T-cell (primary cell): ENCODE measurements at regions not wholly inside any gene's neighbourhood (a gene's known extent, or its start where the extent isn't known, plus 50 kb on each side); places are given as distances from the start of the nearest gene placed in this dataset.
"Not testable (repeated sequence)": the region's sequence is repeated elsewhere in the genome, so short reads cannot be mapped to it uniquely, and the experiment has no call there.

Experiments used
- ATAC-seq, 4 experiments: fragments of 200-7000 bp in 3 of 4; fragments of 150-1000 bp in 1 of 4; cut with Tn5 transposase; replicated peaks in 1 of 4; 1 replicate in 3 of 4; 2 replicates in 1 of 4; pipeline ENCODE4 v1.10.0; 2021; ENCODE audit warnings: moderate library complexity in 3 of 4, mild to moderate bottlenecking in 2 of 4, moderate number of reproducible peaks in 1 of 4
- CTCF ChIA-PET, 2 donors: fragments of 300-600 bp; sonication (Branson Sonifier 250); formaldehyde crosslinking; loops; one replicate each; lab custom pipeline; 2022; ENCODE audit warnings: antibody characterized with exemption in 2 of 2; lab: Charles Lee
- POLR2A ChIA-PET, 2 donors: fragments of 300-600 bp; sonication (Branson Sonifier 250); formaldehyde crosslinking; loops; one replicate each; lab custom pipeline; 2022; ENCODE audit warnings: antibody characterized with exemption in 2 of 2; lab: Charles Lee
- DNase-seq, 35 experiments: peaks; one replicate each; pipeline versions ENCODE4 v3.0.0 to v3.0.0-alpha.2; 2013 to 2023
- H3K27ac ChIP-seq: one replicate; pipeline ENCODE4 v1.5.1; 2013; ENCODE audit warnings: low read length
- H3K27me3 ChIP-seq, 2 experiments: replicated peaks in 1 of 2; 1 replicate in 1 of 2; 2 replicates in 1 of 2; pipeline versions ENCODE4 v1.6.1 to v1.7.0; 2013; ENCODE audit warnings: low read length in 1 of 2, mixed read lengths in 1 of 2; ENCODE audit not compliant: control insufficient read depth in 2 of 2, insufficient read depth in 2 of 2; ENCODE audit errors: extremely low read depth in 1 of 2
- H3K36me3 ChIP-seq, 2 donors: 1 replicate in 1 of 2; 2 replicates in 1 of 2; pipeline versions ENCODE4 v1.6.1 to v1.7.0; 2013; ENCODE audit warnings: low read length in 1 of 2; ENCODE audit not compliant: control insufficient read depth in 2 of 2, insufficient read depth in 1 of 2; ENCODE audit errors: extremely low read depth in 1 of 2
- H3K4me1 ChIP-seq, 2 experiments: 1 replicate in 1 of 2; 2 replicates in 1 of 2; pipeline versions ENCODE4 v1.6.1 to v1.7.0; 2013; ENCODE audit warnings: low read length in 2 of 2, mixed read lengths in 1 of 2; ENCODE audit not compliant: insufficient read depth in 2 of 2, control insufficient read depth in 1 of 2; ENCODE audit errors: extremely low read depth in 1 of 2
- H3K4me3 ChIP-seq, 2 donors: 1 replicate in 1 of 2; 2 replicates in 1 of 2; pipeline versions ENCODE4 v1.5.1 to v1.7.0; 2013; ENCODE audit warnings: mild to moderate bottlenecking in 2 of 2, low read length in 1 of 2, moderate library complexity in 1 of 2; ENCODE audit not compliant: control insufficient read depth in 1 of 2; ENCODE audit errors: extremely low read depth in 1 of 2
- H3K9me3 ChIP-seq: 2 replicates; pipeline ENCODE4 v1.7.0; 2013
- H3K27ac Mint-ChIP-seq, 2 donors: one replicate each; pipeline ENCODE4 v1.8.0; 2020 to 2021; ENCODE audit warnings: mild to moderate bottlenecking in 2 of 2, mixed read lengths in 2 of 2
- H3K27me3 Mint-ChIP-seq, 2 donors: one replicate each; pipeline ENCODE4 v1.8.0; 2021 to 2022; ENCODE audit warnings: mixed read lengths in 2 of 2
- H3K36me3 Mint-ChIP-seq: one replicate; pipeline ENCODE4 v1.8.0; 2021; ENCODE audit warnings: mixed read lengths
- H3K4me1 Mint-ChIP-seq, 3 donors: one replicate each; pipeline ENCODE4 v1.8.0; 2020 to 2022; ENCODE audit warnings: mixed read lengths in 3 of 3, mild to moderate bottlenecking in 1 of 3
- H3K4me3 Mint-ChIP-seq, 3 donors: one replicate each; pipeline ENCODE4 v1.8.0; 2020 to 2022; ENCODE audit warnings: mild to moderate bottlenecking in 3 of 3, mixed read lengths in 3 of 3, moderate library complexity in 3 of 3
- H3K9me3 Mint-ChIP-seq, 3 donors: one replicate each; pipeline ENCODE4 v1.8.0; 2020 to 2022; ENCODE audit warnings: mixed read lengths in 3 of 3
- WGBS: methylation state at CpG from one replicate; pipeline ENCODE4 v1.1.5; 2013; ENCODE audit warnings: missing lambda C conversion rate; ENCODE audit not compliant: insufficient coverage; 5-methylcytosine and 5-hydroxymethylcytosine counted together

GRCh38 chr4:118410138-118410537, 57.3 kb upstream of the PRSS12 start:
- Histone ChIP-seq H3K4me3 (no peak overlapping the region), H3K27ac (no peak overlapping the region), H3K27me3 (no peaks in the 10 kb centered on the region), H3K4me1 (no peaks in the 10 kb centered on the region), H3K9me3 (no peaks in the 10 kb centered on the region), H3K36me3 (no peaks in the 10 kb centered on the region)
- CTCF ChIA-PET, result no interaction called here
- H3K4me1 Mint-ChIP-seq, result no peaks in the 10 kb centered on the region
- H3K36me3 Mint-ChIP-seq, result no peaks in the 10 kb centered on the region
- H3K9me3 Mint-ChIP-seq, result peaks cover 0 to 5% (median 3%) of the 10 kb centered on the region in 3 donors
- no peak for DNase-seq
- 79% methylated on average over 2 of the region's 3 CpGs for WGBS
- H3K4me3 Mint-ChIP-seq, result no peak overlapping the region
- ATAC-seq, result no peak
- POLR2A ChIA-PET, result interaction anchor here in 1 of 2 donors (0.6 kb wide), 1 partner anchor 159 kb away, joined by 3 read pairs; no protein-coding TSS in a partner anchor
- H3K27ac Mint-ChIP-seq, result no peak overlapping the region
- H3K27me3 Mint-ChIP-seq, result peaks cover 2 to 6% of the 10 kb centered on the region in 2 donors

- no peak overlapping the region for H3K4me3 Mint-ChIP-seq
- POLR2A ChIA-PET, result no interaction called here
- CTCF ChIA-PET, result no interaction called here
- no peaks in the 10 kb centered on the region for H3K9me3 ChIP-seq
- no peaks in the 10 kb centered on the region for H3K4me1 Mint-ChIP-seq
- no peaks in the 10 kb centered on the region for H3K9me3 Mint-ChIP-seq
- DNase-seq (no peak), ATAC-seq (no peak)
- no peaks in the 10 kb centered on the region for H3K27me3 Mint-ChIP-seq
- no peak overlapping the region for H3K4me3 ChIP-seq
- no peaks in the 10 kb centered on the region for H3K36me3 ChIP-seq
- H3K36me3 Mint-ChIP-seq, result no peaks in the 10 kb centered on the region
- no peaks in the 10 kb centered on the region for H3K27me3 ChIP-seq
- no peak overlapping the region for H3K27ac Mint-ChIP-seq
- no peaks in the 10 kb centered on the region for H3K4me1 ChIP-seq
- H3K27ac ChIP-seq, result no peak overlapping the region
Observed at GRCh38 chr4:118417325-118417724, 64.5 kb upstream of the PRSS12 start.

GRCh38 chr4:118417800-118418199, 65.0 kb upstream of the PRSS12 start:
- H3K4me1 ChIP-seq, H3K9me3 Mint-ChIP-seq, H3K4me1 Mint-ChIP-seq, DNase-seq, H3K36me3 Mint-ChIP-seq, H3K4me3 Mint-ChIP-seq, H3K36me3 ChIP-seq, H3K27me3 ChIP-seq, H3K9me3 ChIP-seq, CTCF ChIA-PET, H3K27ac Mint-ChIP-seq, ATAC-seq, POLR2A ChIA-PET, H3K27ac ChIP-seq, H3K27me3 Mint-ChIP-seq, H3K4me3 ChIP-seq: not testable (repeated sequence)
- WGBS, result 73% methylated on average over 3 of the region's 5 CpGs

- H3K27ac Mint-ChIP-seq, H3K4me3 Mint-ChIP-seq, H3K4me1 ChIP-seq, H3K9me3 Mint-ChIP-seq, DNase-seq, H3K27me3 ChIP-seq, ATAC-seq, H3K4me1 Mint-ChIP-seq, H3K27ac ChIP-seq, H3K4me3 ChIP-seq, H3K27me3 Mint-ChIP-seq, CTCF ChIA-PET, H3K36me3 ChIP-seq, H3K9me3 ChIP-seq, H3K36me3 Mint-ChIP-seq, POLR2A ChIA-PET: not testable (repeated sequence)
- 50% methylated on average over 1 of the region's 2 CpGs for WGBS
Observed at GRCh38 chr4:118418396-118418795, 65.6 kb upstream of the PRSS12 start.

- ATAC-seq, H3K4me3 ChIP-seq, H3K27me3 ChIP-seq, H3K36me3 ChIP-seq, DNase-seq, H3K27ac ChIP-seq, H3K9me3 Mint-ChIP-seq, H3K4me1 ChIP-seq, H3K27ac Mint-ChIP-seq, H3K4me1 Mint-ChIP-seq, H3K4me3 Mint-ChIP-seq, H3K27me3 Mint-ChIP-seq, POLR2A ChIA-PET, H3K9me3 ChIP-seq, CTCF ChIA-PET, H3K36me3 Mint-ChIP-seq: not testable (repeated sequence)
- no CpG with 5 or more reads among the region's 7 CpGs for WGBS
Observed at GRCh38 chr4:118419626-118420025, 66.8 kb upstream of the PRSS12 start.

GRCh38 chr4:118424062-118424461, 71.3 kb upstream of the PRSS12 start:
- H3K36me3 Mint-ChIP-seq, H3K27me3 Mint-ChIP-seq, ATAC-seq, H3K4me3 ChIP-seq, POLR2A ChIA-PET, H3K9me3 Mint-ChIP-seq, H3K4me3 Mint-ChIP-seq, H3K9me3 ChIP-seq, H3K4me1 Mint-ChIP-seq, H3K36me3 ChIP-seq, H3K27me3 ChIP-seq, H3K27ac Mint-ChIP-seq, H3K4me1 ChIP-seq, H3K27ac ChIP-seq: not testable (repeated sequence)
- CTCF ChIA-PET, result interaction anchor here in 1 of 2 donors (0.5 kb wide), 1 partner anchor 103 kb away, joined by 7 read pairs; no protein-coding TSS in a partner anchor
- no CpG with 5 or more reads among the region's 5 CpGs for WGBS
- DNase-seq, result peak in 22 of 35 experiments; percentile 0 to 31 (median 6)

GRCh38 chr4:118428881-118429280, 76.1 kb upstream of the PRSS12 start:
- H3K9me3 Mint-ChIP-seq, ATAC-seq, POLR2A ChIA-PET, H3K27ac ChIP-seq, H3K36me3 Mint-ChIP-seq, H3K4me3 ChIP-seq, DNase-seq, H3K36me3 ChIP-seq, H3K27me3 Mint-ChIP-seq, H3K9me3 ChIP-seq, H3K4me1 ChIP-seq, H3K27me3 ChIP-seq, CTCF ChIA-PET, H3K4me1 Mint-ChIP-seq, H3K4me3 Mint-ChIP-seq, H3K27ac Mint-ChIP-seq: not testable (repeated sequence)
- no CpG with 5 or more reads among the region's 1 CpG for WGBS
